ENCODE measurements at regions not wholly inside any gene's neighbourhood (a gene's known extent, or its start where the extent isn't known, plus 50 kb on each side); places are given as distances from the start of the nearest gene placed in this dataset.
"Not testable (repeated sequence)": the region's sequence is repeated elsewhere in the genome, so short reads cannot be mapped to it uniquely, and the experiment has no call there.

DNA sequence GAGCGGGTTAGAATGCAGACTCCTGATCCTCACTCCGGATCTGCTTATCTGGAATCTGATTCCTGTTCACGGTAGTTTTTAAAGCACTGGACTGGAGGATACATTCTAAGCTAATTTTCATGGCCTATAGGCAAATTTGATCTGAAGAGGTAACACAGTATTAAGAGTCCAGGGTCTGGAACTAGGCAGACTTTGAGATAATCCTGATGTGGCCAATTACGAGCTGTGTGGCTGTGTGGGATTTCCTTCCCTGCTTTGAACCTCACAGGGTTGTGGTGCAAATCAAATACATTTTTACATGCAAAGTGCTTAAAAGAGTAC lies 285.2 kb downstream of the MIAT start:
- Histone ChIP-seq H2AFZ (ENCODE audit: low read depth, low read length) (no peak overlapping the region), H3K4me2 (ENCODE audit: low read length) (no peak overlapping the region), H3K27ac (ENCODE audit: low read length) (no peak overlapping the region), H3K79me2 (ENCODE audit: low read length) (no peaks in the 10 kb centered on the region), H3K36me3 (replicated peaks; ENCODE audit: low read depth, low read length) (no peaks in the 10 kb centered on the region), H3K9me3 (ENCODE audit: insufficient read depth, low read length) (no peaks in the 10 kb centered on the region), H3K27me3 (ENCODE audit: low read depth, low read length) (peaks cover 10% of the 10 kb centered on the region), H3K4me3 (ENCODE audit: low read length) (no peak overlapping the region), H3K9ac (ENCODE audit: low read length) (no peak overlapping the region), H4K20me1 (ENCODE audit: insufficient read depth, low read length) (no peaks in the 10 kb centered on the region), H3K4me1 (ENCODE audit: low read length) (no peaks in the 10 kb centered on the region)
- TF ChIP-seq EZH2phosphoT487 (IDR thresholded peaks at IDR 0.05; ENCODE audit: low read depth) (no peak), CTCF (IDR thresholded peaks at IDR 0.05; ENCODE audit: low read depth, low read length) (no peak)

- no peak overlapping the region for H3K27ac ChIP-seq (ENCODE audit: low read length)
- no peaks in the 10 kb centered on the region for H3K79me2 ChIP-seq (ENCODE audit: low read length)
- H3K4me2 ChIP-seq (ENCODE audit: low read length) = no peak overlapping the region
- peaks cover 10% of the 10 kb centered on the region for H3K27me3 ChIP-seq (ENCODE audit: low read depth, low read length)
- no peak overlapping the region for H3K4me3 ChIP-seq (ENCODE audit: low read length)
- H3K9me3 ChIP-seq (ENCODE audit: insufficient read depth, low read length) = no peaks in the 10 kb centered on the region
- H3K9ac ChIP-seq (ENCODE audit: low read length) = no peak overlapping the region
- no peaks in the 10 kb centered on the region for H3K4me1 ChIP-seq (ENCODE audit: low read length)
- no peaks in the 10 kb centered on the region for H3K36me3 ChIP-seq (replicated peaks; ENCODE audit: low read depth, low read length)
- peaks cover 5% of the 10 kb centered on the region; the same call in 1 of the 2 replicates for H4K20me1 ChIP-seq (ENCODE audit: insufficient read depth, low read length)
- no peak overlapping the region for H2AFZ ChIP-seq (ENCODE audit: low read depth, low read length)
- TF ChIP-seq EZH2phosphoT487 (IDR thresholded peaks at IDR 0.05; ENCODE audit: low read depth) = no peak
- TF ChIP-seq CTCF (IDR thresholded peaks at IDR 0.05; ENCODE audit: low read depth, low read length) = no peak
Observed at GRCh38 chr22:26945565-26945964, 288.2 kb downstream of the MIAT start.

DNA sequence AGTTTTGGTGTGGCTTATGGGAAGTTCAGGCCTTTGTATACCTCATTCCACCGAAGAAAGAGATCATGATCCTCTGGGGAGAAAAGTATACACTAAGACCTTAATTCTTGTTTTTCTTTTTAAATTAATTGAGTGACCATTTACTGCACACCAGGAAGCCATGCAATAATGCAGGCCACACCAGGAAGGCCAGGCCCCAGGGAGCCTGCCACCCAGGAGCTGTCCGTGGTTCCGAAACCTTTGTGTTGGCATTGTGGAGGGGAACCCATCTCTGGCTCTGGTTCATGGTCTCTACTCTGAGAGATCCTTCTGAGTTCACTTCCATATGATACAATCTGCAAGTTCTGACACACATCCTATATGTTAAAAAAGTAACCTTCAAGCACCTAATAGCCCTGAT lies 291.8 kb downstream of the MIAT start:
- no peak for TF ChIP-seq EZH2phosphoT487 (IDR thresholded peaks at IDR 0.05; ENCODE audit: low read depth)
- no peak for TF ChIP-seq CTCF (IDR thresholded peaks at IDR 0.05; ENCODE audit: low read depth, low read length)
- H3K9me3 ChIP-seq (ENCODE audit: insufficient read depth, low read length) = no peaks in the 10 kb centered on the region
- no peaks in the 10 kb centered on the region for H3K4me1 ChIP-seq (ENCODE audit: low read length)
- H3K9ac ChIP-seq (ENCODE audit: low read length) = no peak overlapping the region
- H3K27me3 ChIP-seq (ENCODE audit: low read depth, low read length) = peaks cover 26% of the 10 kb centered on the region
- H4K20me1 ChIP-seq (ENCODE audit: insufficient read depth, low read length) = peaks cover 8% of the 10 kb centered on the region; the same call in 1 of the 2 replicates
- no peak overlapping the region for H3K4me2 ChIP-seq (ENCODE audit: low read length)
- H3K79me2 ChIP-seq (ENCODE audit: low read length) = no peaks in the 10 kb centered on the region
- no peaks in the 10 kb centered on the region for H3K36me3 ChIP-seq (replicated peaks; ENCODE audit: low read depth, low read length)
- H3K27ac ChIP-seq (ENCODE audit: low read length) = no peak overlapping the region
- H2AFZ ChIP-seq (ENCODE audit: low read depth, low read length) = no peak overlapping the region
- H3K4me3 ChIP-seq (ENCODE audit: low read length) = no peak overlapping the region

GRCh38 chr22:26951139-26951538 lies 293.8 kb downstream of the MIAT start:
- H3K27me3 ChIP-seq (ENCODE audit: low read depth, low read length) = peaks cover 39% of the 10 kb centered on the region
- not testable (repeated sequence) for H3K79me2 ChIP-seq (ENCODE audit: low read length); H2AFZ ChIP-seq (ENCODE audit: low read depth, low read length); H3K4me2 ChIP-seq (ENCODE audit: low read length); H3K27ac ChIP-seq (ENCODE audit: low read length); H3K36me3 ChIP-seq (replicated peaks; ENCODE audit: low read depth, low read length); H3K4me3 ChIP-seq (ENCODE audit: low read length); H3K9ac ChIP-seq (ENCODE audit: low read length); H4K20me1 ChIP-seq (ENCODE audit: insufficient read depth, low read length); H3K4me1 ChIP-seq (ENCODE audit: low read length); H3K9me3 ChIP-seq (ENCODE audit: insufficient read depth, low read length)

GRCh38 chr22:26952004-26952403 lies 294.6 kb downstream of the MIAT start:
- H2AFZ ChIP-seq (ENCODE audit: low read depth, low read length) = no peak overlapping the region
- TF ChIP-seq CTCF (IDR thresholded peaks at IDR 0.05; ENCODE audit: low read depth, low read length) (no peak), EZH2phosphoT487 (IDR thresholded peaks at IDR 0.05; ENCODE audit: low read depth) (no peak)
- no peak overlapping the region for H3K4me3 ChIP-seq (ENCODE audit: low read length)
- H3K4me2 ChIP-seq (ENCODE audit: low read length) = no peak overlapping the region
- no peaks in the 10 kb centered on the region for H3K4me1 ChIP-seq (ENCODE audit: low read length)
- H3K36me3 ChIP-seq (replicated peaks; ENCODE audit: low read depth, low read length) = no peaks in the 10 kb centered on the region
- no peak overlapping the region for H3K9ac ChIP-seq (ENCODE audit: low read length)
- peaks cover 36% of the 10 kb centered on the region for H3K27me3 ChIP-seq (ENCODE audit: low read depth, low read length)
- no peak overlapping the region for H3K27ac ChIP-seq (ENCODE audit: low read length)
- H3K79me2 ChIP-seq (ENCODE audit: low read length) = no peaks in the 10 kb centered on the region
- no peaks in the 10 kb centered on the region for H3K9me3 ChIP-seq (ENCODE audit: insufficient read depth, low read length)
- H4K20me1 ChIP-seq (ENCODE audit: insufficient read depth, low read length) = peaks cover 8% of the 10 kb centered on the region; the same call in 1 of the 2 replicates
